ENCODE measurements at regions not wholly inside any gene's neighbourhood (a gene's known extent, or its start where the extent isn't known, plus 50 kb on each side); places are given as distances from the start of the nearest gene placed in this dataset.

- no peaks in the 10 kb centered on the region for H3K36me3 Mint-ChIP-seq (ENCODE audit: insufficient read depth)
- no peaks in the 10 kb centered on the region for H3K9me3 Mint-ChIP-seq
- no peak overlapping the region for H3K4me3 Mint-ChIP-seq
- ATAC-seq (no peak), DNase-seq (no peak)
- peaks cover 4% of the 10 kb centered on the region for H3K4me1 Mint-ChIP-seq (ENCODE audit: low read depth)
- no peaks in the 10 kb centered on the region for H3K27me3 Mint-ChIP-seq (ENCODE audit: low read depth)
These were observed 72.5 kb downstream of the MAGEF1 start for GRCh38 chr3:184639351-184639750.

DNA sequence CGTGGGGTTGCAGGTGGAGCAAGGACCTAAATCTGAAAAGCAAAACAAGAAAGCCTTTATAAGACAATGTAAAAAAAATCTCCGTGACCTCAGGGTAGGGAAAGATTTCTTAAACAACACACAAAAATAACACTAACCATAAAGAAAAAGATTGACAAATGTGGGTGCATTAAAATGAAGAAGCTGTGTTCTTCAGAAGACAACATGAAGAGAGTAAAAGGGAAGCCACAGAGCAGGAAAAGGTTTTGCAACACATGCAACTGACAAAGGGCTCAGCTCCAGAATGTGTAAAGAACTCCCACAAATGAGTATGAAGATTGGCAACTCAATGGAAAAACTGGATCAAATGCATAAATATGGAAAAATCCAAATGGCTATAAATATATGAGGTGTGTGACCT, 74.2 kb downstream of the MAGEF1 start:
- Mint-ChIP-seq H3K36me3 (ENCODE audit: insufficient read depth) (no peaks in the 10 kb centered on the region), H3K4me1 (ENCODE audit: low read depth) (peaks cover 6% of the 10 kb centered on the region), H3K9me3 (no peaks in the 10 kb centered on the region), H3K4me3 (no peak overlapping the region), H3K27me3 (ENCODE audit: low read depth) (no peaks in the 10 kb centered on the region)
- ATAC-seq (no peak), DNase-seq (no peak)

GRCh38 chr3:184636741-184637316, 75.0 kb downstream of the MAGEF1 start:
- no peaks in the 10 kb centered on the region for H3K9me3 Mint-ChIP-seq
- peaks cover 6% of the 10 kb centered on the region for H3K4me1 Mint-ChIP-seq (ENCODE audit: low read depth)
- no peaks in the 10 kb centered on the region for H3K36me3 Mint-ChIP-seq (ENCODE audit: insufficient read depth)
- no peak overlapping the region for H3K4me3 Mint-ChIP-seq
- no peak for DNase-seq
- peak; percentile 79 to 89 for ATAC-seq
- H3K27me3 Mint-ChIP-seq (ENCODE audit: low read depth), result no peaks in the 10 kb centered on the region

DNA sequence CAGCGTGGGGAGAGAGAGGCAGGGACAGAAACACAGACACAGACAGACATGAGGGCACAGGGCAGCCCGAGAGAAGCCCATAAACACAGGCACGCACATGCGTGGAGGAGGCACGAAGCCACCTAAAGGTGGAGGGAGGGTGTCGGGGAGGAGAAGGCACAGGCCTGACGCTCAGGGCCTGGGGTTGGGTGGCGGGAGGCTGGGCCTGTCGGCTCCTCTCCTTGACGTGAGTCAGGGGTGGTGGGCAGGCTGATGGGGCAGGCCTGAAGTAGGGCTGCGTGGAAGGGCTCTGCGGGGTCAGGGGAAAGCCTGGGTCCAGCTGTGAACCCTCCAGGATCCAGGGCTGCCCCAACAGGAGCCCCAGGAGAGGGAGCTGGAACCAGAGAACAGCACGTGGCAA, 74.2 kb downstream of the EPHB3 start:
- Mint-ChIP-seq H3K27me3 (ENCODE audit: low read depth) (no peaks in the 10 kb centered on the region), H3K36me3 (ENCODE audit: insufficient read depth) (no peaks in the 10 kb centered on the region), H3K4me3 (no peak overlapping the region), H3K4me1 (ENCODE audit: low read depth) (peaks cover 6% of the 10 kb centered on the region), H3K9me3 (no peaks in the 10 kb centered on the region)
- no peak for ATAC-seq
- no peak for DNase-seq

GRCh38 chr3:184635126-184635525, 73.5 kb downstream of the EPHB3 start:
- ATAC-seq (no peak), DNase-seq (no peak)
- Mint-ChIP-seq H3K27me3 (ENCODE audit: low read depth) (no peaks in the 10 kb centered on the region), H3K4me1 (ENCODE audit: low read depth) (peaks cover 6% of the 10 kb centered on the region), H3K9me3 (no peaks in the 10 kb centered on the region), H3K36me3 (ENCODE audit: insufficient read depth) (no peaks in the 10 kb centered on the region), H3K4me3 (no peak overlapping the region)

GRCh38 chr3:184633237-184633579, 71.6 kb downstream of the EPHB3 start:
- H3K9me3 Mint-ChIP-seq, result no peaks in the 10 kb centered on the region

DNA sequence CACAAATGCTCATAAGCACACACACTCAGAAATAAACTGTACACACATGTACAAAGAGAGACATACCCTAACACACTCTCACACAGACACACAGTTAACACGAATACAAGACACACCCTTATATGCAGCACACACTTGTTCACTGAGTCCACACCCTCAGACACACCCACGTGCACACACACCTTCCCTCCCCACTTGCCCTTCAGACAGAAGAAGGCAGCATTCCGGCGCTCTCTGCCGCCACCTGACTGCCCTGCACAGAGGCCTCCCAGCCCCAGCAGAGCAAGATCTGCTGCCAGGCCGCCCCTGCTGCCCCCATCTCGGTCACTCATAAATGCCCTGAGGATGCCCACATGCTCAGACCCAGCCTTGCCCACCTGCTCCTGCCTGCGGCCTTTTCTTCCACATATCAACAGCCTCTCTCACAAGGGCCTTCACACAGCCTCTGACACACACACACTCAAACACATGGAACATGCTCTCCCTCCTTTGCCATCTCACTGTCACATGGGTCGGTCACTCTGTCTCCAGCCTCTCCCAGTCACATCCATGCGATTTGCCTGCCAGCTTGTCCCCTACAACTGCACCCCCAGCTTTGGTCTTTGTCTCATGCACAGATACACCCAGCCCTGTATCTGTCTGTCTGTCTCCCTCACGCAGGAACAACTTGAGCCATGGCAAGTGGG, 71.1 kb downstream of the EPHB3 start:
- ATAC-seq, result no peak
- Mint-ChIP-seq H3K27me3 (ENCODE audit: low read depth) (no peaks in the 10 kb centered on the region), H3K36me3 (ENCODE audit: insufficient read depth) (no peaks in the 10 kb centered on the region), H3K4me3 (no peak overlapping the region), H3K9me3 (no peaks in the 10 kb centered on the region), H3K4me1 (ENCODE audit: low read depth) (peaks cover 6% of the 10 kb centered on the region)
- DNase-seq, result no peak

More at GRCh38 chr3:184633237-184633579, 71.6 kb downstream of the EPHB3 start:
- H3K4me1 Mint-ChIP-seq (ENCODE audit: low read depth), result peaks cover 6% of the 10 kb centered on the region
- H3K4me3 Mint-ChIP-seq, result no peak overlapping the region
- H3K36me3 Mint-ChIP-seq (ENCODE audit: insufficient read depth), result no peaks in the 10 kb centered on the region
- no peak for DNase-seq
- no peak for ATAC-seq
- no peaks in the 10 kb centered on the region for H3K27me3 Mint-ChIP-seq (ENCODE audit: low read depth)

All from activated T-cell treated with anti-CD3 and anti-CD28 coated beads, Interleukin-2, amount 50 U/mL, for 4 hours (primary cell).